ENCODE measurements at regions not wholly inside any gene's neighbourhood (a gene's known extent, or its start where the extent isn't known, plus 50 kb on each side); places are given as distances from the start of the nearest gene placed in this dataset.

- FAIRE-seq (no peak), DNase-seq (ENCODE audit: low read depth, low spot score) (no peak)
- dilution Hi-C loops (cut with MboI; ENCODE audit: extremely low pct_ligation_motif_present, low sequenced_read_pairs) = no loop called here
- BruUV-seq (replicated peaks) = no TSS peak
- ChIA-PET POLR2A (no interaction called here), CTCF (no interaction called here)
- H3K4me1 ChIP-seq (ENCODE audit: control insufficient read depth, extremely low read depth, insufficient read depth, low read length) = no peaks in the 10 kb centered on the region
- no peak overlapping the region for H3K9ac ChIP-seq (replicated peaks; ENCODE audit: extremely low read depth, insufficient read depth, low read length)
- peaks cover 7 to 12% of the 10 kb centered on the region in 2 experiments for H3K27me3 ChIP-seq (ENCODE audit: control insufficient read depth in 2 of 2, insufficient read depth in 2 of 2, low read length in 2 of 2)
- no peak overlapping the region for H3K4me3 ChIP-seq (replicated peaks in 1 of 3; ENCODE audit: insufficient read depth in 1 of 3, low read depth in 1 of 3, low read length in 3 of 3)
- no peaks in the 10 kb centered on the region for H3K36me3 ChIP-seq (ENCODE audit: control insufficient read depth in 2 of 2, extremely low read depth in 1 of 2, insufficient read depth in 2 of 2, low read length in 2 of 2)
- no peaks in the 10 kb centered on the region for H3K9me1 ChIP-seq (replicated peaks; ENCODE audit: control insufficient read depth, extremely low read depth, insufficient read depth, low read length)
- no peaks in the 10 kb centered on the region for H3K9me3 ChIP-seq (replicated peaks; ENCODE audit: control insufficient read depth, insufficient read depth, low read length)
- H3K4me2 ChIP-seq (ENCODE audit: insufficient read depth, low read length) = no peak overlapping the region
- no peak for TF ChIP-seq POLR2A (IDR thresholded peaks at IDR 0.05; ENCODE audit: low read depth, low read length)
- TF ChIP-seq MAX (IDR thresholded peaks at IDR 0.05; ENCODE audit: insufficient read depth, insufficient read length) = no peak
- TF ChIP-seq EZH2 (IDR thresholded peaks at IDR 0.05; ENCODE audit: borderline replicate concordance, low read depth, low read length, severe bottlenecking) = no peak
- TF ChIP-seq JUN (IDR thresholded peaks at IDR 0.05; ENCODE audit: borderline replicate concordance, insufficient read depth, insufficient read length, low read depth) = no peak
- TF ChIP-seq MYC (IDR thresholded peaks at IDR 0.05; ENCODE audit: low read depth, low read length) = no peak
- H2AFZ ChIP-seq (ENCODE audit: low read depth, low read length) = peak overlapping the region; percentile 42
- H3K27ac ChIP-seq (ENCODE audit: insufficient read depth, low read depth, low read length) = no peak overlapping the region
- no peaks in the 10 kb centered on the region for H4K20me1 ChIP-seq (replicated peaks; ENCODE audit: control insufficient read depth, extremely low read depth, insufficient read depth, low read length)
- H3K79me2 ChIP-seq (ENCODE audit: control insufficient read depth, insufficient read depth, low read length) = no peaks in the 10 kb centered on the region
- intact Hi-C loops (cut with micrococcal nuclease) = no loop called here
Measured at GRCh38 chr4:37762991-37763368, 63.5 kb upstream of the PGM2 start.

DNA sequence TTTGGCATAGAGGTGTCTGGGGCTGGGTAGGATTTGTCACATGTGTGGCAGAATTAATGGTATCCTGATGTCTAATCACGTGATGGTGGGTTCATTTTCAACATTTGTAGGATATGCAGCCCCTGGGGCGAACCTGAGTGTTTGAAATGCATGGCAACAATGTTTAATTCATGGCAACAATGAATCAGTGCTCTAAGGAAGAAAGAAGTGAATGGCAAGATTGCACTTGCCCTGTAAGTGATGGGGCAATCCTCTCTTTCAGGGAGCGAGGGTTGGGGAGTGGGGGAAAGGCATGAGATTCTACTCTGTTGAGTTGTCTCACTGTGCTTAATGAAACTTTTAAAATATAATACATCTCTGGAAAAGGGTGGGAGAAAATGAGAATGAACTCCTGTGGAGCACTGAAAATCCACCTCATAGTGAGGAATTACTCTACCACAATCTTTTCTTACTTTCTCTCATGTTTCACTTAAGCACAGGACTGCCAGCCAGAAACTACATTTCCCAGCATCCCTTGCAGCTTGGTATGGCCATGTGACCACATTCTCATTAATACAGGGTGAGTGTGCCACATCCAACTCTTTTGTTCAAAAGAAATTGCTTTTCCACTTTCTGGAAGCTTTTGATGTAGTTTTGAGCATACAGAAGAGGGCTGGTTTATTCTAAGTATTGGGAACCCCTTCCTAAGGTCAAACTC lies 64.0 kb upstream of the PGM2 start:
- FAIRE-seq (no peak), DNase-seq (ENCODE audit: low read depth, low spot score) (peak; percentile 35)
- Histone ChIP-seq H2AFZ (ENCODE audit: low read depth, low read length) (no peak overlapping the region), H3K4me2 (ENCODE audit: insufficient read depth, low read length) (no peak overlapping the region), H3K36me3 (ENCODE audit: control insufficient read depth in 2 of 2, extremely low read depth in 1 of 2, insufficient read depth in 2 of 2, low read length in 2 of 2) (no peaks in the 10 kb centered on the region), H4K20me1 (replicated peaks; ENCODE audit: control insufficient read depth, extremely low read depth, insufficient read depth, low read length) (no peaks in the 10 kb centered on the region), H3K4me1 (ENCODE audit: control insufficient read depth, extremely low read depth, insufficient read depth, low read length) (no peaks in the 10 kb centered on the region), H3K4me3 (replicated peaks in 1 of 3; ENCODE audit: insufficient read depth in 1 of 3, low read depth in 1 of 3, low read length in 3 of 3) (no peak overlapping the region), H3K79me2 (ENCODE audit: control insufficient read depth, insufficient read depth, low read length) (no peaks in the 10 kb centered on the region), H3K9ac (replicated peaks; ENCODE audit: extremely low read depth, insufficient read depth, low read length) (no peak overlapping the region), H3K9me3 (replicated peaks; ENCODE audit: control insufficient read depth, insufficient read depth, low read length) (no peaks in the 10 kb centered on the region), H3K9me1 (replicated peaks; ENCODE audit: control insufficient read depth, extremely low read depth, insufficient read depth, low read length) (no peaks in the 10 kb centered on the region), H3K27me3 (ENCODE audit: control insufficient read depth in 2 of 2, insufficient read depth in 2 of 2, low read length in 2 of 2) (peaks cover 7 to 10% of the 10 kb centered on the region in 2 experiments), H3K27ac (ENCODE audit: insufficient read depth, low read depth, low read length) (no peak overlapping the region)
- dilution Hi-C loops (cut with MboI; ENCODE audit: extremely low pct_ligation_motif_present, low sequenced_read_pairs) = no loop called here
- intact Hi-C loops (cut with micrococcal nuclease) = no loop called here
- no TSS peak for BruUV-seq (replicated peaks)
- POLR2A ChIA-PET = no interaction called here
- CTCF ChIA-PET = no interaction called here
- TF ChIP-seq MYC (IDR thresholded peaks at IDR 0.05; ENCODE audit: low read depth, low read length) (no peak), MAX (IDR thresholded peaks at IDR 0.05; ENCODE audit: insufficient read depth, insufficient read length) (peak; percentile 60)

Data from endothelial cell of umbilical vein (primary cell).